Endothelial cell (in vitro differentiated cells): ENCODE measurements at regions not wholly inside any gene's neighbourhood (a gene's known extent, or its start where the extent isn't known, plus 50 kb on each side); places are given as distances from the start of the nearest gene placed in this dataset.

Source experiments
- DNase-seq: peaks from one replicate; pipeline ENCODE4 v3.0.0; 2021; ENCODE audit warnings: low spot score
- H3K27ac Mint-ChIP-seq: one replicate; pipeline ENCODE4 v1.8.0; 2021; ENCODE audit warnings: mixed read lengths, inconsistent platforms; ENCODE audit not compliant: unreplicated experiment
- H3K27me3 Mint-ChIP-seq: one replicate; pipeline ENCODE4 v1.8.0; 2021; ENCODE audit warnings: mild to moderate bottlenecking, moderate library complexity, mixed read lengths, inconsistent platforms; ENCODE audit not compliant: unreplicated experiment
- H3K36me3 Mint-ChIP-seq: one replicate; pipeline ENCODE4 v1.8.0; 2021; ENCODE audit warnings: mild to moderate bottlenecking, low read depth, mixed read lengths, inconsistent platforms; ENCODE audit not compliant: unreplicated experiment
- H3K4me1 Mint-ChIP-seq: one replicate; pipeline ENCODE4 v1.8.0; 2021; ENCODE audit warnings: mild to moderate bottlenecking, mixed read lengths, inconsistent platforms; ENCODE audit not compliant: unreplicated experiment
- H3K4me3 Mint-ChIP-seq: one replicate; pipeline ENCODE4 v1.8.0; 2021; ENCODE audit warnings: mild to moderate bottlenecking, mixed read lengths, inconsistent platforms; ENCODE audit not compliant: unreplicated experiment
- H3K9me3 Mint-ChIP-seq: one replicate; pipeline ENCODE4 v1.8.0; 2021; ENCODE audit warnings: mixed read lengths, inconsistent platforms; ENCODE audit not compliant: unreplicated experiment
- CTCF ChIP-seq: fragments of 200-600 bp; sonication (generic); IDR thresholded peaks from one replicate; pipeline ENCODE4 v1.5.0; 2021; ENCODE audit warnings: antibody characterized with exemption; ENCODE audit not compliant: unreplicated experiment

- Mint-ChIP-seq H3K4me3 (no peak overlapping the region), H3K27ac (no peak overlapping the region), H3K27me3 (no peaks in the 10 kb centered on the region), H3K36me3 (no peaks in the 10 kb centered on the region), H3K9me3 (no peaks in the 10 kb centered on the region), H3K4me1 (no peaks in the 10 kb centered on the region)
- DNase-seq = no peak
- no peak for TF ChIP-seq CTCF
Measured at GRCh38 chr3:32056559-32057290, 49.7 kb upstream of the GPD1L start.
